Endothelial cell of umbilical vein (primary cell): ENCODE measurements at regions not wholly inside any gene's neighbourhood (a gene's known extent, or its start where the extent isn't known, plus 50 kb on each side); places are given as distances from the start of the nearest gene placed in this dataset.

ENCODE experiments used
- CTCF ChIP-seq, 2 donors: IDR thresholded peaks; 1 replicate in 1 of 2; 2 replicates in 1 of 2; pipeline ENCODE4 v1.5.1; 2011; ENCODE audit warnings: low read length in 2 of 2, mild to moderate bottlenecking in 2 of 2, moderate library complexity in 2 of 2, control low read depth in 1 of 2, inconsistent platforms in 1 of 2, low read depth in 1 of 2; ENCODE audit not compliant: insufficient read depth in 1 of 2; ENCODE audit errors: extremely low read depth in 1 of 2
- EZH2 ChIP-seq: IDR thresholded peaks from 2 replicates; pipeline ENCODE4 v1.6.1; 2012; ENCODE audit warnings: borderline replicate concordance, low read depth, mild to moderate bottlenecking, moderate library complexity, low read length, inconsistent platforms; ENCODE audit not compliant: severe bottlenecking
- FOS ChIP-seq: IDR thresholded peaks from 2 replicates; pipeline ENCODE4 v1.6.1; 2011; ENCODE audit warnings: mild to moderate bottlenecking, low read length, moderate library complexity, borderline replicate concordance; ENCODE audit not compliant: insufficient read depth
- GATA2 ChIP-seq: IDR thresholded peaks from 2 replicates; pipeline ENCODE4 v1.7.0; 2011; ENCODE audit warnings: low read depth, mild to moderate bottlenecking, moderate library complexity, mixed read lengths, low read length; ENCODE audit not compliant: insufficient read length, insufficient read depth
- JUN ChIP-seq: IDR thresholded peaks from 2 replicates; pipeline ENCODE4 v1.6.1; 2011; ENCODE audit warnings: borderline replicate concordance, low read depth; ENCODE audit not compliant: insufficient read length, insufficient read depth
- MAX ChIP-seq: IDR thresholded peaks from 2 replicates; pipeline ENCODE4 v1.6.1; 2011; ENCODE audit not compliant: insufficient read depth, insufficient read length
- MYC ChIP-seq: IDR thresholded peaks from one replicate; pipeline ENCODE4 v1.6.1; 2011; ENCODE audit warnings: mild to moderate bottlenecking, low read depth, low read length
- POLR2A ChIP-seq: IDR thresholded peaks from 2 replicates; pipeline ENCODE4 v1.6.1; 2012; ENCODE audit warnings: low read depth, mild to moderate bottlenecking, control low read depth, low read length
- POLR2AphosphoS5 ChIP-seq: IDR thresholded peaks from 2 replicates; pipeline ENCODE4 v1.6.1; 2012; ENCODE audit warnings: low read depth, mild to moderate bottlenecking, control low read depth, low read length, moderate library complexity; ENCODE audit not compliant: insufficient read depth

- no peak for TF ChIP-seq CTCF (IDR thresholded peaks at IDR 0.05; ENCODE audit: extremely low read depth in 1 of 2, insufficient read depth in 1 of 2, low read depth in 1 of 2, low read length in 2 of 2)
- TF ChIP-seq EZH2 = no peak
- TF ChIP-seq POLR2AphosphoS5 = no peak
- no peak for TF ChIP-seq GATA2
- no peak for TF ChIP-seq POLR2A
- TF ChIP-seq MYC = no peak
- TF ChIP-seq MAX = no peak
- peak; percentile 32 for TF ChIP-seq FOS
- TF ChIP-seq JUN = no peak
Observed at GRCh38 chr5:98497418-98497817, 276.0 kb upstream of the RGMB start.
